ENCODE measurements at regions not wholly inside any gene's neighbourhood (a gene's known extent, or its start where the extent isn't known, plus 50 kb on each side); places are given as distances from the start of the nearest gene placed in this dataset.
A peak's percentile ranks its signal among the peaks of the same experiment; 100 is the strongest.

GRCh38 chr4:183825346-183825745 lies 79.8 kb upstream of the STOX2 start:
- no peak overlapping the region for H3K27ac ChIP-seq (ENCODE audit: extremely low read length, insufficient read depth, low read length)
- no peak overlapping the region for H3K4me2 ChIP-seq (ENCODE audit: low read depth, low read length)
- no peak for TF ChIP-seq ZMAT3 (CRISPR knock-in tag; conservative IDR thresholded peaks at IDR 0.05)
- no peak for TF ChIP-seq GMEB1 (CRISPR knock-in tag; IDR thresholded peaks at IDR 0.05; ENCODE audit: borderline replicate concordance)
- no peak for TF ChIP-seq AHDC1 (CRISPR knock-in tag; IDR thresholded peaks at IDR 0.05; ENCODE audit: borderline replicate concordance)
- TF ChIP-seq ZFP82 (CRISPR knock-in tag; IDR thresholded peaks at IDR 0.05; ENCODE audit: borderline replicate concordance): no peak
- no peak for TF ChIP-seq MEF2D (CRISPR knock-in tag; IDR thresholded peaks at IDR 0.05)
- TF ChIP-seq ZNF800 (CRISPR knock-in tag; IDR thresholded peaks at IDR 0.05): no peak
- TF ChIP-seq ZBTB33 (CRISPR knock-in tag; IDR thresholded peaks at IDR 0.05): peak; percentile 63; the same call in 1 of the 2 replicates
- H2AFZ ChIP-seq (ENCODE audit: low read length): no peak overlapping the region
- no peak for FAIRE-seq
- intact Hi-C loops (cut with micrococcal nuclease; ENCODE audit: unreplicated experiment): no loop called here
- H3K4me3 ChIP-seq (replicated peaks in 1 of 3; ENCODE audit: insufficient read depth in 1 of 3, low read depth in 2 of 3, low read length in 3 of 3): no peak overlapping the region
- no peaks in the 10 kb centered on the region for H3K36me3 ChIP-seq (replicated peaks in 1 of 2; ENCODE audit: control insufficient read depth in 1 of 2, insufficient read depth in 2 of 2, low read length in 2 of 2)
- 53% methylated on average over 3 of the region's 18 CpGs for WGBS (ENCODE audit: low lambda C conversion rate)
- no peak for ATAC-seq
- BruUV-seq (replicated peaks): no TSS peak
- ChIA-PET CTCF (ENCODE audit: low intra/inter-chr PET ratio, low total read pairs) (no interaction called here), POLR2A (no interaction called here)
- no peaks in the 10 kb centered on the region for H4K20me1 ChIP-seq (ENCODE audit: insufficient read depth, low read length)
- H3K9ac ChIP-seq (ENCODE audit: insufficient read depth, low read depth, low read length): no peak overlapping the region
- in situ Hi-C loops (cut with HindIII; ENCODE audit: extremely low pct_ligation_motif_present, low pct_unique_long_range_greater_than_20kb): no loop called here
- DNase-seq (ENCODE audit: low spot score): no peak
- H3K27me3 ChIP-seq (ENCODE audit: control insufficient read depth in 1 of 2, insufficient read depth in 2 of 2, low read length in 2 of 2): peaks cover 4 to 9% of the 10 kb centered on the region in 2 experiments; a peak in 3 of 5 replicates
- 0 out of 2 replicates have a peak, but pooled peaks cover 1% of the 10 kb centered on the region for H3K4me1 ChIP-seq (ENCODE audit: insufficient read depth, low read length)
- H3K79me2 ChIP-seq (ENCODE audit: insufficient read depth, low read length): no peaks in the 10 kb centered on the region
- H3K9me3 ChIP-seq (ENCODE audit: low read length): no peaks in the 10 kb centered on the region

Measured in HepG2 (cell line).